DND-41 (cell line): ENCODE measurements at regions not wholly inside any gene's neighbourhood (a gene's known extent, or its start where the extent isn't known, plus 50 kb on each side); places are given as distances from the start of the nearest gene placed in this dataset.

Source experiments
- ATAC-seq: fragments of 200-7000 bp; cut with Tn5 transposase; 3 replicates; pipeline ENCODE4 v1.9.1; 2021; ENCODE audit warnings: low read depth; ENCODE audit not compliant: insufficient read depth
- DNase-seq: peaks from one replicate; pipeline ENCODE4 v3.0.0-alpha.2; 2020
- H2AFZ ChIP-seq: 2 replicates; pipeline ENCODE4 v1.6.0; 2012; ENCODE audit warnings: low read depth, low read length
- H3K27ac ChIP-seq: 2 replicates; pipeline ENCODE4 v1.5.1; 2012; ENCODE audit warnings: low read length, inconsistent platforms
- H3K27me3 ChIP-seq: fragments of 200-600 bp; sonication (generic); 2 replicates; pipeline ENCODE4 v1.6.0; 2012; ENCODE audit warnings: low read length, mild to moderate bottlenecking, inconsistent platforms; ENCODE audit not compliant: insufficient read depth, poor library complexity
- H3K36me3 ChIP-seq: 2 replicates; pipeline ENCODE4 v1.5.1; 2012; ENCODE audit warnings: low read length, inconsistent platforms; ENCODE audit not compliant: insufficient read depth
- H3K4me1 ChIP-seq: 2 replicates; pipeline ENCODE4 v1.5.1; 2012; ENCODE audit warnings: mild to moderate bottlenecking, low read length; ENCODE audit not compliant: insufficient read depth
- H3K4me2 ChIP-seq: 2 replicates; pipeline ENCODE4 v1.6.0; 2012; ENCODE audit warnings: mild to moderate bottlenecking, moderate library complexity, low read length, inconsistent platforms; ENCODE audit not compliant: insufficient read depth
- H3K4me3 ChIP-seq, 2 experiments: fragments of 200-600 bp in 1 of 2; shearing (Covaris generic) in 1 of 2; 2 replicates each; pipeline ENCODE4 v1.5.1; 2012 to 2016; ENCODE audit warnings: inconsistent platforms in 2 of 2, low read length in 2 of 2, mild to moderate bottlenecking in 2 of 2, low read depth in 1 of 2, moderate library complexity in 1 of 2
- H3K79me2 ChIP-seq: 2 replicates; pipeline ENCODE4 v1.6.0; 2012; ENCODE audit warnings: low read length, inconsistent platforms; ENCODE audit not compliant: insufficient read depth
- H3K9ac ChIP-seq: 2 replicates; pipeline ENCODE4 v1.6.0; 2012; ENCODE audit warnings: low read depth, mild to moderate bottlenecking, inconsistent platforms, low read length, moderate library complexity
- H3K9me3 ChIP-seq: 2 replicates; pipeline ENCODE4 v1.5.1; 2012; ENCODE audit warnings: low read length, moderate library complexity, mild to moderate bottlenecking, inconsistent platforms; ENCODE audit not compliant: insufficient read depth, severe bottlenecking
- H4K20me1 ChIP-seq: 2 replicates; pipeline ENCODE4 v1.6.0; 2012; ENCODE audit warnings: low read length; ENCODE audit not compliant: insufficient read depth
- CTCF ChIP-seq: IDR thresholded peaks from 2 replicates; pipeline ENCODE4 v1.5.1; 2012; ENCODE audit warnings: borderline replicate concordance, low read length, moderate library complexity, mild to moderate bottlenecking; ENCODE audit not compliant: poor library complexity, severe bottlenecking; ENCODE audit errors: extremely low read depth
- EZH2 ChIP-seq: IDR thresholded peaks from 3 replicates; pipeline ENCODE4 v1.6.1; 2012; ENCODE audit warnings: borderline replicate concordance, low read depth, mild to moderate bottlenecking, moderate library complexity, low read length, inconsistent platforms; ENCODE audit not compliant: severe bottlenecking

- Histone ChIP-seq H3K36me3 (no peaks in the 10 kb centered on the region), H3K9me3 (no peaks in the 10 kb centered on the region), H2AFZ (no peak overlapping the region), H4K20me1 (no peaks in the 10 kb centered on the region), H3K9ac (no peak overlapping the region), H3K27ac (no peak overlapping the region), H3K4me3 (no peak overlapping the region), H3K79me2 (no peaks in the 10 kb centered on the region), H3K27me3 (no peaks in the 10 kb centered on the region), H3K4me1 (no peaks in the 10 kb centered on the region), H3K4me2 (no peak overlapping the region)
- ATAC-seq (no peak), DNase-seq (no peak)
- TF ChIP-seq CTCF (no peak), EZH2 (no peak)
Measured at GRCh38 chr7:49228426-49229098, 304.2 kb downstream of the CDC14C start.

- Histone ChIP-seq H3K36me3 (no peaks in the 10 kb centered on the region), H2AFZ (no peak overlapping the region), H3K79me2 (no peaks in the 10 kb centered on the region), H3K4me2 (no peak overlapping the region), H3K9ac (no peak overlapping the region), H3K27ac (no peak overlapping the region), H3K4me1 (no peaks in the 10 kb centered on the region), H3K9me3 (no peaks in the 10 kb centered on the region), H3K27me3 (no peaks in the 10 kb centered on the region), H3K4me3 (no peak overlapping the region), H4K20me1 (no peaks in the 10 kb centered on the region)
- no peak for DNase-seq
- no peak for ATAC-seq
- no peak for TF ChIP-seq EZH2
- no peak for TF ChIP-seq CTCF
Measured at GRCh38 chr7:49229246-49229645, 304.9 kb downstream of the CDC14C start.

- TF ChIP-seq CTCF (no peak), EZH2 (no peak)
- Histone ChIP-seq H3K79me2 (no peaks in the 10 kb centered on the region), H3K4me2 (no peak overlapping the region), H3K27me3 (no peaks in the 10 kb centered on the region), H4K20me1 (no peaks in the 10 kb centered on the region), H3K9ac (no peak overlapping the region), H3K4me3 (no peak overlapping the region), H3K9me3 (no peaks in the 10 kb centered on the region), H3K36me3 (no peaks in the 10 kb centered on the region), H3K4me1 (no peaks in the 10 kb centered on the region), H3K27ac (no peak overlapping the region), H2AFZ (no peak overlapping the region)
- no peak for DNase-seq
- no peak for ATAC-seq
Measured at GRCh38 chr7:49243521-49243920, 319.2 kb downstream of the CDC14C start.
